ENCODE measurements at regions not wholly inside any gene's neighbourhood (a gene's known extent, or its start where the extent isn't known, plus 50 kb on each side); places are given as distances from the start of the nearest gene placed in this dataset.

- no peak for TF ChIP-seq CTCF (IDR thresholded peaks at IDR 0.05; ENCODE audit: low read depth, low read length)
- no peak for TF ChIP-seq EZH2phosphoT487 (IDR thresholded peaks at IDR 0.05; ENCODE audit: low read depth)
Observed at GRCh38 chr2:40754912-40755311, 303.0 kb upstream of the SLC8A1 start.
